Esophagus muscularis mucosa (tissue), 4 donors: ENCODE measurements at regions not wholly inside any gene's neighbourhood (a gene's known extent, or its start where the extent isn't known, plus 50 kb on each side); places are given as distances from the start of the nearest gene placed in this dataset.

Experiments
- CTCF ChIP-seq, 3 experiments: fragments of 200-600 bp in 2 of 3; fragments of 450-650 bp in 1 of 3; sonication (generic) in 2 of 3; IDR thresholded peaks; one replicate each; pipeline ENCODE4 v1.5.1; 2017 to 2019; ENCODE audit warnings: antibody characterized with exemption in 3 of 3, mild to moderate bottlenecking in 2 of 3, moderate library complexity in 1 of 3
- EP300 ChIP-seq: sonication (generic); formaldehyde crosslinking; IDR thresholded peaks from one replicate; pipeline ENCODE4 v1.6.1; 2017; ENCODE audit warnings: antibody characterized with exemption
- POLR2A ChIP-seq: fragments of 450-650 bp; IDR thresholded peaks from one replicate; pipeline ENCODE4 v1.6.1; 2017; ENCODE audit warnings: antibody characterized with exemption, moderate library complexity, mild to moderate bottlenecking, low read depth
- POLR2AphosphoS5 ChIP-seq, 2 donors: sonication (generic); formaldehyde crosslinking; IDR thresholded peaks; one replicate each; pipeline ENCODE4 v1.6.1; 2017; ENCODE audit warnings: antibody characterized with exemption in 2 of 2

GRCh38 chr6:6091608-6092002, 84.9 kb upstream of the NRN1 start:
- no peak for TF ChIP-seq CTCF (IDR thresholded peaks at IDR 0.05)
- no peak for TF ChIP-seq POLR2A
- TF ChIP-seq POLR2AphosphoS5 (IDR thresholded peaks at IDR 0.05) = no peak
- TF ChIP-seq EP300 = no peak
